Activated naive CD8-positive, alpha-beta T cell treated with anti-CD3 and anti-CD28 coated beads, Interleukin-2, amount 10 ng/mL, durations not matched to agents 7 days and 5 days (primary cell): ENCODE measurements at regions not wholly inside any gene's neighbourhood (a gene's known extent, or its start where the extent isn't known, plus 50 kb on each side); places are given as distances from the start of the nearest gene placed in this dataset.

Experiments used
- ATAC-seq: fragments of 150-1000 bp; cut with Tn5 transposase; one replicate; pipeline ENCODE4 v1.10.0; 2021; ENCODE audit warnings: low read depth, moderate library complexity
- POLR2A ChIA-PET: fragments of 350-600 bp; sonication (Branson Sonifier 250); formaldehyde crosslinking; loops from one replicate; lab custom pipeline; 2021; ENCODE audit warnings: antibody characterized with exemption; lab: Charles Lee
- DNase-seq: peaks from one replicate; pipeline ENCODE4 v3.0.0; 2021
- H3K27ac Mint-ChIP-seq: one replicate; pipeline ENCODE4 v1.8.0; 2022; ENCODE audit warnings: mild to moderate bottlenecking, mixed read lengths
- H3K27me3 Mint-ChIP-seq: one replicate; pipeline ENCODE4 v1.8.0; 2022; ENCODE audit warnings: mild to moderate bottlenecking, moderate library complexity, mixed read lengths
- H3K36me3 Mint-ChIP-seq: one replicate; pipeline ENCODE4 v1.8.0; 2021; ENCODE audit warnings: mild to moderate bottlenecking, mixed read lengths
- H3K4me1 Mint-ChIP-seq: one replicate; pipeline ENCODE4 v1.8.0; 2021; ENCODE audit warnings: mixed read lengths
- H3K4me3 Mint-ChIP-seq: one replicate; pipeline ENCODE4 v1.8.0; 2022; ENCODE audit warnings: mild to moderate bottlenecking, moderate library complexity, mixed read lengths
- H3K9me3 Mint-ChIP-seq: one replicate; pipeline ENCODE4 v1.8.0; 2021; ENCODE audit warnings: mixed read lengths

- H3K36me3 Mint-ChIP-seq: no peaks in the 10 kb centered on the region
- POLR2A ChIA-PET: no interaction called here
- peaks cover 1% of the 10 kb centered on the region for H3K27me3 Mint-ChIP-seq
- DNase-seq: no peak
- no peak for ATAC-seq
- H3K4me3 Mint-ChIP-seq: no peak overlapping the region
- no peak overlapping the region for H3K27ac Mint-ChIP-seq
- H3K4me1 Mint-ChIP-seq: no peaks in the 10 kb centered on the region
- peaks cover 4% of the 10 kb centered on the region for H3K9me3 Mint-ChIP-seq
These were observed 231.1 kb upstream of the HS6ST1 start for GRCh38 chr2:128549646-128550260.

- Mint-ChIP-seq H3K27ac (no peak overlapping the region), H3K9me3 (peaks cover 4% of the 10 kb centered on the region), H3K27me3 (peaks cover 1% of the 10 kb centered on the region), H3K4me1 (no peaks in the 10 kb centered on the region), H3K36me3 (no peaks in the 10 kb centered on the region), H3K4me3 (no peak overlapping the region)
- DNase-seq: no peak
- POLR2A ChIA-PET: no interaction called here
- ATAC-seq: no peak
These were observed 231.7 kb upstream of the HS6ST1 start for GRCh38 chr2:128550389-128550788.

GRCh38 chr2:128550801-128551416 is 232.2 kb upstream of the HS6ST1 start:
- H3K4me3 Mint-ChIP-seq: no peak overlapping the region
- no peaks in the 10 kb centered on the region for H3K36me3 Mint-ChIP-seq
- DNase-seq (no peak), ATAC-seq (no peak)
- H3K27me3 Mint-ChIP-seq: peaks cover 1% of the 10 kb centered on the region
- H3K9me3 Mint-ChIP-seq: peaks cover 4% of the 10 kb centered on the region
- POLR2A ChIA-PET: no interaction called here
- no peaks in the 10 kb centered on the region for H3K4me1 Mint-ChIP-seq
- H3K27ac Mint-ChIP-seq: no peak overlapping the region

- Mint-ChIP-seq H3K27me3 (peaks cover 1% of the 10 kb centered on the region), H3K9me3 (peaks cover 4% of the 10 kb centered on the region), H3K36me3 (no peaks in the 10 kb centered on the region), H3K4me1 (no peaks in the 10 kb centered on the region), H3K27ac (no peak overlapping the region), H3K4me3 (no peak overlapping the region)
- POLR2A ChIA-PET: no interaction called here
- ATAC-seq: no peak
- DNase-seq: no peak
These were observed 232.8 kb upstream of the HS6ST1 start for GRCh38 chr2:128551435-128551834.

- Mint-ChIP-seq H3K27me3 (peaks cover 1% of the 10 kb centered on the region), H3K4me1 (no peaks in the 10 kb centered on the region), H3K4me3 (no peak overlapping the region), H3K9me3 (no peaks in the 10 kb centered on the region), H3K36me3 (no peaks in the 10 kb centered on the region), H3K27ac (no peak overlapping the region)
- POLR2A ChIA-PET: no interaction called here
- no peak for DNase-seq
- no peak for ATAC-seq
These were observed 233.6 kb upstream of the HS6ST1 start for GRCh38 chr2:128552141-128552805.

- Mint-ChIP-seq H3K27ac (no peak overlapping the region), H3K27me3 (peaks cover 1% of the 10 kb centered on the region), H3K36me3 (no peaks in the 10 kb centered on the region), H3K4me3 (no peak overlapping the region), H3K9me3 (no peaks in the 10 kb centered on the region), H3K4me1 (no peaks in the 10 kb centered on the region)
- POLR2A ChIA-PET: no interaction called here
- ATAC-seq (no peak), DNase-seq (no peak)
These were observed 234.3 kb upstream of the HS6ST1 start for GRCh38 chr2:128552806-128553551.

- Mint-ChIP-seq H3K4me3 (no peak overlapping the region), H3K27ac (no peak overlapping the region), H3K9me3 (no peaks in the 10 kb centered on the region), H3K36me3 (no peaks in the 10 kb centered on the region), H3K27me3 (peaks cover 1% of the 10 kb centered on the region), H3K4me1 (no peaks in the 10 kb centered on the region)
- no peak for DNase-seq
- POLR2A ChIA-PET: interaction anchor here (0.9 kb wide), 1 partner anchor 132 kb away, joined by 3 read pairs; no protein-coding TSS in a partner anchor
- ATAC-seq: no peak
These were observed 235.6 kb upstream of the HS6ST1 start for GRCh38 chr2:128554151-128554769.

GRCh38 chr2:128555433-128555832 is 236.8 kb upstream of the HS6ST1 start:
- Mint-ChIP-seq H3K4me1 (no peaks in the 10 kb centered on the region), H3K9me3 (no peaks in the 10 kb centered on the region), H3K27ac (no peak overlapping the region), H3K27me3 (no peaks in the 10 kb centered on the region), H3K36me3 (no peaks in the 10 kb centered on the region), H3K4me3 (no peak overlapping the region)
- DNase-seq (no peak), ATAC-seq (no peak)
- POLR2A ChIA-PET: no interaction called here

GRCh38 chr2:128556089-128556488 is 237.4 kb upstream of the HS6ST1 start:
- Mint-ChIP-seq H3K4me1 (no peaks in the 10 kb centered on the region), H3K36me3 (no peaks in the 10 kb centered on the region), H3K9me3 (no peaks in the 10 kb centered on the region), H3K27me3 (no peaks in the 10 kb centered on the region), H3K27ac (no peak overlapping the region), H3K4me3 (no peak overlapping the region)
- POLR2A ChIA-PET: no interaction called here
- no peak for DNase-seq
- no peak for ATAC-seq

GRCh38 chr2:128556633-128557032 is 238.0 kb upstream of the HS6ST1 start:
- Mint-ChIP-seq H3K36me3 (no peaks in the 10 kb centered on the region), H3K4me3 (no peak overlapping the region), H3K27me3 (peaks cover under 1% of the 10 kb centered on the region), H3K4me1 (no peaks in the 10 kb centered on the region), H3K27ac (no peak overlapping the region), H3K9me3 (no peaks in the 10 kb centered on the region)
- ATAC-seq (no peak), DNase-seq (no peak)
- POLR2A ChIA-PET: interaction anchor here (0.7 kb wide), 1 partner anchor 8 kb away, joined by 3 read pairs; no protein-coding TSS in a partner anchor

- no peak overlapping the region for H3K27ac Mint-ChIP-seq
- no peak for ATAC-seq
- H3K36me3 Mint-ChIP-seq: no peaks in the 10 kb centered on the region
- no peaks in the 10 kb centered on the region for H3K9me3 Mint-ChIP-seq
- no peaks in the 10 kb centered on the region for H3K4me1 Mint-ChIP-seq
- H3K27me3 Mint-ChIP-seq: peaks cover 3% of the 10 kb centered on the region
- no peak for DNase-seq
- H3K4me3 Mint-ChIP-seq: no peak overlapping the region
- POLR2A ChIA-PET: interaction anchor here (0.7 kb wide), 1 partner anchor 8 kb away, joined by 3 read pairs; no protein-coding TSS in a partner anchor
These were observed 238.4 kb upstream of the HS6ST1 start for GRCh38 chr2:128557069-128557468.

GRCh38 chr2:128557831-128558241 is 239.2 kb upstream of the HS6ST1 start:
- ATAC-seq (no peak), DNase-seq (no peak)
- Mint-ChIP-seq H3K27me3 (peaks cover 3% of the 10 kb centered on the region), H3K36me3 (no peaks in the 10 kb centered on the region), H3K4me3 (no peak overlapping the region), H3K27ac (no peak overlapping the region), H3K9me3 (no peaks in the 10 kb centered on the region), H3K4me1 (no peaks in the 10 kb centered on the region)
- POLR2A ChIA-PET: no interaction called here

GRCh38 chr2:128558441-128558840 is 239.8 kb upstream of the HS6ST1 start:
- Mint-ChIP-seq H3K4me3 (no peak overlapping the region), H3K27ac (no peak overlapping the region), H3K36me3 (no peaks in the 10 kb centered on the region), H3K9me3 (no peaks in the 10 kb centered on the region), H3K4me1 (no peaks in the 10 kb centered on the region), H3K27me3 (peaks cover 3% of the 10 kb centered on the region)
- DNase-seq (no peak), ATAC-seq (no peak)
- POLR2A ChIA-PET: no interaction called here
